ENCODE measurements at regions not wholly inside any gene's neighbourhood (a gene's known extent, or its start where the extent isn't known, plus 50 kb on each side); places are given as distances from the start of the nearest gene placed in this dataset.

DNA sequence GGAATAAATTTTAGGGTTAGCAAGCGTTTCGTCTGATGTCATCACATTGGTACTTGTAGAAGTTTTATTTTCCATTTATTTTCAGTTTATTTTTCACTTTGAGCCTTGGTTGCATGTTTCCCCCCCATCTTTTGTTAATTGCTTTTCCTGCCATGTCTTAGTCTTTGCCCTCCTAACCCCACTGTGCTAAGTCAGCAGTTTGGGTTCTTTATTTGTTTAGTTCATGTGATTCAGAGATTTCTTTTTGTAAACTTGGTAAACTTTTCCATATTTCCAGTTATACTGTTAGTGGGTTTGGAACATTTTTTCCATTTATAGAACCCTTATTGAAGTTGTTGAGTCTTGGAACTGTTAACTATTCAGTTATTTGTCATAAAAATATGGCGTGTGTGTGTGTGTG lies 252.9 kb upstream of the ANKH start:
- in situ Hi-C loops (cut with MboI; ENCODE audit: low sequenced_read_pairs) (no loop called here), dilution Hi-C loops (cut with HindIII; ENCODE audit: low sequenced_read_pairs, unreplicated experiment) (no loop called here), intact Hi-C loops (cut with micrococcal nuclease) (no loop called here)
- no peaks in the 10 kb centered on the region for H3K79me1 ChIP-seq (ENCODE audit: low read depth in 1 of 2, low read length in 2 of 2)
- no peak overlapping the region for H4K5ac ChIP-seq (ENCODE audit: low read depth, low read length)
- no peak for DNase-seq
- ATAC-seq (ENCODE audit: low read depth): no peak
- no peak overlapping the region for H3K23ac ChIP-seq (ENCODE audit: low read depth, low read length)
- H2AK9ac ChIP-seq (replicated peaks; ENCODE audit: low read depth, low read length, poor library complexity): no peak overlapping the region
- H3K27ac ChIP-seq (ENCODE audit: insufficient read depth, low read length): no peak overlapping the region
- no peak overlapping the region for H3K9ac ChIP-seq (ENCODE audit: low read depth, low read length)
- H2AFZ ChIP-seq (replicated peaks; ENCODE audit: low read length, poor library complexity): no peak overlapping the region
- no peaks in the 10 kb centered on the region for H3K9me1 ChIP-seq (ENCODE audit: insufficient read depth, low read length)
- no peaks in the 10 kb centered on the region for H3K9me3 ChIP-seq (ENCODE audit: control insufficient read depth, insufficient read depth, low read length)
- H3K56ac ChIP-seq (ENCODE audit: extremely low read depth, insufficient read depth, low read length): no peak overlapping the region
- TF ChIP-seq MAFK (IDR thresholded peaks at IDR 0.05; ENCODE audit: low read depth, low read length) (peak; percentile 62), NFE2L2 (IDR thresholded peaks at IDR 0.05; ENCODE audit: low read depth, low read length) (no peak)
- H2AK5ac ChIP-seq (ENCODE audit: low read depth, low read length): no peak overlapping the region
- no peaks in the 10 kb centered on the region for H4K20me1 ChIP-seq (ENCODE audit: insufficient read depth, low read length)
- H3K27me3 ChIP-seq (ENCODE audit: control insufficient read depth, insufficient read depth, low read length): peaks cover 2% of the 10 kb centered on the region
- no peaks in the 10 kb centered on the region for H3K36me3 ChIP-seq (ENCODE audit: control insufficient read depth, insufficient read depth, low read length)
- H2BK120ac ChIP-seq (ENCODE audit: low read depth, low read length): no peak overlapping the region
- H3K4me2 ChIP-seq (ENCODE audit: low read depth, low read length): no peak overlapping the region
- no peak overlapping the region for H3K14ac ChIP-seq (replicated peaks; ENCODE audit: low read depth, low read length)
- no peak overlapping the region for H2BK20ac ChIP-seq (ENCODE audit: low read depth, low read length)
- H3K18ac ChIP-seq (ENCODE audit: low read depth, low read length): no peak overlapping the region
- no TSS peak for BruUV-seq (replicated peaks)
- ChIA-PET CTCF (no interaction called here), POLR2A (ENCODE audit: unreplicated experiment) (no interaction called here)
- H3K4me3 ChIP-seq (ENCODE audit: insufficient read depth, low read depth, low read length): no peak overlapping the region
- H4K91ac ChIP-seq (ENCODE audit: insufficient read depth, low read depth, low read length): no peak overlapping the region
- no peaks in the 10 kb centered on the region for H3K4me1 ChIP-seq (ENCODE audit: control insufficient read depth, insufficient read depth, low read length)
- no CpG with 5 or more reads among the region's 3 CpGs for WGBS, 2 experiments (ENCODE audit: extremely low coverage in 2 of 2, insufficient read length in 1 of 2)
- no peak overlapping the region for H2BK5ac ChIP-seq (ENCODE audit: low read depth, low read length, poor library complexity, severe bottlenecking)
- no peak overlapping the region for H3K4ac ChIP-seq (ENCODE audit: low read depth, low read length)
- H2BK15ac ChIP-seq (ENCODE audit: low read depth, low read length): no peak overlapping the region
- H4K8ac ChIP-seq (ENCODE audit: low read depth in 2 of 2, low read length in 2 of 2): no peak overlapping the region

Measured in IMR-90 (cell line).